Transverse colon (tissue), 4 donors: ENCODE measurements at regions not wholly inside any gene's neighbourhood (a gene's known extent, or its start where the extent isn't known, plus 50 kb on each side); places are given as distances from the start of the nearest gene placed in this dataset.
"Not testable (repeated sequence)": the region's sequence is repeated elsewhere in the genome, so short reads cannot be mapped to it uniquely, and the experiment has no call there.

Experiments used
- CTCF ChIP-seq, 5 experiments: fragments of 200-600 bp in 3 of 5; fragments of 450-650 bp in 2 of 5; sonication (generic) in 3 of 5; IDR thresholded peaks; 1 replicate in 2 of 5; 2 replicates in 3 of 5; pipeline ENCODE4 v1.5.1; 2016 to 2017; ENCODE audit warnings: antibody characterized with exemption in 5 of 5, inconsistent platforms in 3 of 5, mild to moderate bottlenecking in 2 of 5, moderate library complexity in 1 of 5
- POLR2AphosphoS5 ChIP-seq, 3 donors: sonication (generic); formaldehyde crosslinking; IDR thresholded peaks; one replicate each; pipeline ENCODE4 v1.6.1; 2016; ENCODE audit warnings: antibody characterized with exemption in 3 of 3

GRCh38 chr14:38921893-38922292 lies 181.1 kb downstream of the SEC23A start:
- not testable (repeated sequence) for TF ChIP-seq POLR2AphosphoS5, CTCF (IDR thresholded peaks at IDR 0.05)
